ENCODE measurements at regions not wholly inside any gene's neighbourhood (a gene's known extent, or its start where the extent isn't known, plus 50 kb on each side); places are given as distances from the start of the nearest gene placed in this dataset.

DNA sequence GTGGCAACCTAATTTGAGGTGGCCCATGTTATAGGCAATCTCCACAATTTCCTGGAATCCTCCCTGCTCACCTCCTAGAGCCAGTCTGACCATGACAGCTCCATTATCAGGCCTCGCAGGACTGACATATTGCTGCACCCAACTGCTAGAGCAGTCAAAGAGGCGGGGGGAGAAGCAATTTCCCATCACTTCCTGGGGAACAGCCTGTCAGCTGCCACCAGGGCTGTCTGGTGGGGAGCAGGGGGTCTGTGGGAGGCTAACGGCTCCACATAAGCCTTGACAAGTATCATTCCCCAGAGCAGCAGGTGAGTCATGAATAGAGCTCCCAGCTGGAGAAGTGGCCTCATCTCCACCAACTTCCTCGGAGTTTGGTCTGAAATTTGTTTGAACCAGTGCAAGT, 322.9 kb downstream of the MATN1 start:
- no peak for DNase-seq

DNA sequence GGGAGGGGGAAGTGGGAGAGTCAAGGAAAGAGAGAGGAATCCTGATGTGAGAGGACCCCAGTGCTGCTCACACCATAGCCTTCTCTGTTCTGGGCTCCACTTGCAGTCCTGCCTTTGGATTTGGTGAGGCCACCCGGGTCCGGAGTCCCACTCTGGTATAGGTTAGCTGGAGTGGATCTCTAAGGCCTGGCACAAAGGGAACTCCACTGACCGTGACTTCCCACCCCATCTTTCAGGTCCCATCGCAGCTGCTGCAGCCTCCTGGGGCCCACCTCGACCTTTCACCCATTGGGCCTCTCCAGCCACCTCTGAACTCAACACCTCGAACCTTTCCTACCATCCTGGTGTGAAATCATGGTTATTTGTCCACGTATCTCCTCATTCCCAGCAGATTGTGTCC, 324.4 kb downstream of the MATN1 start:
- DNase-seq: no peak

DNA sequence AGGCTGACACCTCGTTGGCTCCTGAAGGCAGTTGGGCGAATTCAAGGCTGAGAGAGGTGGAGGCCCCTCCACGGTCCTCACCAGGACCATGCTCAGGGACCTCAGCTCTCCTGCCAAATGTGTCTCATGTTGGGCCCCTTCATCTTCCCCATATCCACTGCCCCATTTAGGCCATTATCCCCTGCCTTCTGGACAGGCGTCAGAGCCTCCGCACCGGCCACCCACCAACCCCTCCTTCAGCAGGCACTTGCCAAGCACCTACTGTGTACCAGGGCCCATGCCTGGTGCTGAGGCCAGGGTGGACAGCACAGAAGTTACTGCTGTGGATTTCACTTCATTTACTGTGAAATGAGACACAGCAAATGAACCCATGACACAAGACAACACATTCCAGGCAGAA, 325.8 kb downstream of the MATN1 start:
- DNase-seq: no peak

DNA sequence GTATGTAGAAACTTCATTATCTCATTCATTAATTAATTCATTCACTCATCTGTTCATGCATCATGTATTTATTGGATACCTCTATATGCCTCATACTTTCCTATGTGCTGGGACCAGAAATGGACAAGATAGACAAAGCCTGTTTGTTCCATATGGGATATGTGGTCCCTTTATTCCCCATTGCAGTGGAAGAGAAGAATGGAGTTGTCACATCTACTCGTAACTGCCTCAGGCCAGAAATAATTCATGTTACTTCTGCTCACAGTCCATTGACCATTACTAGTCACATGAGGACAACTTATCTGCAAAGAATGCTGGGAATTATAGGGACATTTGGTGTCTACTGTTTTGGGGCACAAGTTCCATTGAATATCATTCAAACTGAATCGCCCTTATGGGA, 327.8 kb downstream of the MATN1 start:
- no peak for DNase-seq

DNA sequence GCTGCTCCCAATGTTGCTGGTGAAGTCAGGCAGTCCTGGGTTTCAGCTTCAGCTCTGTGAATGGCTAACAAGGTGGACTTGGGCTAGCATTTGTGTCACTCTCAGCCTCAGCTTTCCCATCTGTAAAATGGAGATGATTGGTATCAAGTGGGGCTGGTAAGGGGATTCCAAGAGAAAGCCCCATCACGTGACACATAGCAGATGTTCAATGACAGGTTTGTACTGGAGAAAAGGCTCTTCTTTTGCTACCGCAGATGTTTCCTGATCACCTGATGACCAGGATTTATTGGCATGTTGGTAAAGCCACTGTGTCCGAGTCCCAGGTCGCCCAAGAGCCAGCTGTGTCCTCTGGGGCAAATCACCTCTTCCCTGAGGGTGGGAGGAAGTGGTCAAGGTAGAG, 335.0 kb downstream of the MATN1 start:
- no peak for DNase-seq

DNA sequence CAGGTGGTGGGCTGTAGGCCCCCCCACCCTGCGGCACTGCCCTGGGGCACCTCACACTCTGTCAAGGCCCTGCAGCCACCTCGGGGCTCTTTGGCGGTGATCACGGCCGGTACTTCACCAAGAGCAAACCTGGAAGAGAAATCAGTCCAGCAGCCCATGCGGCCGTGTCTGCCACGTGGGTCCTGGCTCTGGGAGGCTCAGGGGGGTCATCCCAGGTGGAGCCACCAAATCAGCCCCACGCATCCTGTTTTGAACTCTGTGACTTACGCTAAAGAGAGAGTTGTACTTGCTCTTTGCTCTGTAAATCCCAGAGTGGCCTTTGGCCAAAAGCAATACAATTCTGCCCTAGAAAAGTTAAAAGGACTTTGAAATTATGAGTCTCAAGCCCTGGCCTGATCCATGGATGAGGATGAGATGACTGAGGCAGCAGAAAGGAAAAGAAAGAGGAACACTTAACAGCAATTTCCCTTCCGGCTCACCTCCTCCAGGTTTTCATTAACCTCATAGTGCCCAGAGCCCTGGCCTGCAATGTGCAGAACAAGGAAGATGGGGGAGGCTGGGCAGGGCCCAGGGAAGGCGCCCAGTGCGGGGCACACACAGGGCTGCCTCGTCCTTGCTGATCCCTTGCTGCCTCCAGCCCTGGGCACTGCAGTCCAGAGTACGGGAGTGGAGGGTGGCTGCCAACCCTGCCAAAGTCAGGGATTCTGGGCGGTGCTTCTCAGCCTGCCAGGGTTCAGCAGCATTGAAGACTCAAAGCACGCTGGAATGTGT, 337.0 kb downstream of the MATN1 start:
- no peak for DNase-seq

DNA sequence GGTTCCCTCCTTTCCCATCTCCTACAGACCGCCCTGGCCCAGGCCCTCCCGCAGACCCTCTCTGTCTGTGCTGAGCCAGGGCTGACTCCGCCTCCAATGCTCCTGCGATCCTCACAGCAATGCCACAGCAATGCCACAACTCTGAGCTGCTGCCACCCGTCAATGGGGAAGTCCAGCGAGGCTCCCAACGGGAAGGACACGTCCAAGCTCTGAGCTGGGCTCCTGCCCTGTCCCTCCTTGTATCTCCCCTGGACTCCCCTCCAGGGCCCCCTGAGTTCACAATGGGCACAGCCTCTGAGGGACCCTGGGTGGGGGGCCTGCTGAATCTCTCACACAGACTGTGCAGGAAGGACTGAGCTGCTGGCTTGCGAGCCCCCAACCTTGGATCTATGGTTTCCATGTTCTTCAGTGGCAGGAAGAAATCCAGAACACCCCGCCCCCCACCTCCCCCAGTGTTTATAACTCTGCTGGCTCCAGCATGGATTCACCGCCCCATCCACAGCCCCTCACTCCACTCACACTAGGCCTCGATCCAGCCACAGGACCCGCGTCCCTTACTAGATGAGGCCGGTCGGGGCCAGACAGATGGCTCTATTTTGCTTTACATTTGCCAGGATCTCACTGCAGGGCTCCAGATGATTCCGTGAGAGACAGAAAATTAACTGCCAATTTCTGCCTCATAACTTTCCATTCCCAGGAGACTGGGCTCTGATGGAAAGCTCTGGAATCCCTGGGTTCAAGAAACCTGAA, 338.0 kb downstream of the MATN1 start:
- no peak for DNase-seq

DNA sequence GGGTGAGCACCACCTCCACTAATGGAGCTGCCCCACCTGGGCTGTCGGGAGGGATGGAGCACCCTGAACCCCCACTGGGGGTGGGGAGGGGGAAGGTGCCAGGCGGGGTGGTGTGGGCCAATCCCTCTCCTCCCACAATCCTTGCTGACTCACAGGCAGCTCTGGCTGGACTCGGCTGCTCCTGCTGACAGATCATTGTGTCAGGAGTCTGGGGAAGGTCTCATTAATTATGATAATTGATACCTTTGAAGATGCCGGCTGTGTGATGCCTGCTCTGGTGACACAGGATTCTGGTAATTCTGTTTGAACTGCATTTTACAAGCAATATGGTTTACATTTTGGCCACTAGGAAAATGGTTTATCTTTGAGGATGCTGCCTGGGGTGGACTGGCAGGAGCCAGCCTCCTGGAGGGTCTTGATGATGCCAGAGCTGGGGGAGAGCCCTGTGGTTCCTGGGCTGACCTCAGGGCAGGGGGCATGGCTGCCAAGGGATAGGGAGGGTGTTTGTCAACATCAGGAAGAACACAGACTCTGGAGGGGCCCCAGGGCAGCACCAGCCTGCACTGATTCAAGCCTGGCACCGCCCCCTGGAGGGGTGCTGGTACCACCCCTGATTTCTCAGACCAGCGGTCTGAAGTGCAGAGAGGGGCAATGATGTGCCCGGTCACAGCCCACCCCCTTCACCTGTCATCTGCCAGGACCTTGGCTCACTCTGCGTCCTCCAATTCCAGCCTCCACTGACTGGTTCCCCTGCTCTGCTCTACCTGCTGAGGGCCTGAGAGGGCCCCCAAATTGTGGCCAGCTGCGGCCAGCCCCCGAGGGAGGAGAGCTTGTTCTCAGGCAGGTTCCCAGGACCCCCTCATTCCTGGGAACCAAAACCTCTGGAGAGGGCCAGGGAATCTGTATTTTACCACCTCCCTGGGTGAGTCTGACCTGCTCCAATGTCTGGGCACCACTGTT, 338.8 kb downstream of the MATN1 start:
- DNase-seq: no peak

DNA sequence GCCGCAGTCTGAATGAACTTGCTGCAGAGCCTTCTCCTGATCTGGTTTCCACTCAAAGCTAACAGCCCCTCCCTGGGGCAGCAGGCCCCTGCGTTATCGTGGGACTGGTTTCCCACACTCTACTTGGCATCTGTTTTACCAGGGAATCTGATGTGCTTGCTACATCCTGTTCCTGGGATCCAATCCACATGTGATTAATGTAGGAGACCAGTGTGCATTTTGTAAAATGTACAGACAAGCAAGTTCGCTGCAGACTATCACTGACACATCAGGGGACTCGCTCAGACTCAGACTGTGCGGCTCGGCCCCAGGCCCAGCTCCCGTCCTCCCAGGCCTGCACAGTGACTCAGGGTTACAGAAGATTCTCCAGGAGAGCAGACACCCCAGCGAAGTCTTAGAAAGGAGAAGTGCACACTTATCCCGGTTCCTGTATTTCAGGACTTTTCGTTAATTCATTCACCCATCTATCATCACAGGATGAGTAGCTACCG, 340.1 kb downstream of the MATN1 start:
- no peak for DNase-seq

DNA sequence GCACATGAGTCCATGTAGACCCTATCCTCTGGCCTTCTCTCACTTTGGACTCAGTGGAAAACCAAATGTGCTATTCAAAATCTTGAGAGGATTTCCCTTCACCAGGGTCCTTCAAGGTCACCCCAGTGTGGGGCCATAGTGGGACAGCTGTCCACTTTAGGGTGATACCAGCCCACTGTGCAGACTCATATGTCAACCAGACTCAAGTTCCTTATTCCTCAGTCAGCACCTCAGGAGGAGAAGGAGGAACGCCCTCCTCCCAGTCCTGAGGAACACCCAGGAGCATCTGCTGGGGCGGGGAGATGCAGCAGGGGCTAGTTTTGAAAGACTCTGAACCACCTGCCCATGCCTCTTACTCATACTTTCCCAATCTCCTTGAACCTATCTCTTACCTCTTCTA, 340.9 kb downstream of the MATN1 start:
- DNase-seq: no peak

DNA sequence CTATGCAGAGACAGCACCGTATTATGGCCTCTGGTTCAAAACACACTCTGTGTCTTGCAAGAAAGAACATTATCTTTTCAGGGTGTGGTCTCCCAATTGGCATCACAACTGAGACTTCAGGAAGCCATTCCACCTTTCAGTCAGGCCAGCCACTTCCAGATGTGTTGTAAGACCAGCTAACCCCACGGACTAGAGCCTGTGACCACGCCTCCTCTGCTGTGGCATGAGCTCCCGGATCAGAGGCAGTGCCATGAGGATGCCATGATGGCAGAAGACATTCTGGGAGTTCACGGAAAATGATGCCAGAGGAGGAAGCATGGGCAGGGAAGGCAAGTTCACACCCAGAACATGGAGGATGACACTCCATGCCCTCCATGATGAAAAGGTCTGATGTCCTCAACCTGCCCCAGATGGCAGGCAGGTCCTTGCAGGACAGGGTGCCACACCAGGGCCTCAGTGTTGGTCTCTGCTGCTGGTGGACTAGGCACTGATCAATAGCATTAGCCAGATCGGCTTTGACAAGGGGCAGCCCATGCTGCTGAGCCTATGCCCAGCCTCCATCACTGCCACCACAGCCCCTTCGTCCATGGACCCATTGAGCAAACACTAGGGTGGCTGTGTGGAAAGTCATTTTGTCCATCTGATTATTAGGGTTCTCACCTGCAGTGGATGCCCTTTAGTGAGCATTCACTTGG, 341.6 kb downstream of the MATN1 start:
- DNase-seq: no peak

DNA sequence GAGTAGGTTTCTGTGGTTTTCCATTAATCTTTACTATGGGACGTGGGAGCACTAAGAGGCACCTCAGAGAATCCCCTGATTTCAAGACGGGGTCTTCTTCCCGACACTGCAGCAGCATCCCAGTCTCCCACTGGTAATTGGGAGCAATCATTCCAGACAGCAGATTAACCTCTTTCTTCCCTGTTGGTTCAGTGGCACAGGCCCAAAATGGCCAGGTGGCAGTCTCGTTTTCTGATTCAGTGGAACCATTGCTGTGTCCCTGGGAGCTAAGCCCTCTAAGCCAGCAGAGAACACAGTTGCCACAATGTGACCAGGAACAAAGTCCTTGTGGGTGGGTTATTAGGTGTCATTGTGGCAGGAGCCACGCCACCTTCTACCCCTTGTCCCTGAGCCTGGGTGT, 342.1 kb downstream of the MATN1 start:
- no peak for DNase-seq

DNA sequence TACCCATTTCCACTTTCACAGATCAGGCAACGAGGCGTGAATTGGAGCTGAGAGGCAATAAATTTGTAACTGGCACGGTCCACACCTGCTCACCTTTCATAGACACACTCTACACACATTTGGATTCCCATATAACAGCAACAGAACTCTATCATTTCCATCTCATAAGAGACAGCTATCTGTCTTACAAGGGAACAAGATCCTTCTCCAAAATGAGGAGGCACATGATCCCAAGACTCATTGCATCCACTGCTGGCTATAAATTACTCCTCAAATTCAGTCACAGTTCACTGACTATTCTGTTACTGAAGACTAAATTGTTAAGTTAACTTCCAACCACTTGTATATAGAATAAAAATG, 342.8 kb downstream of the MATN1 start:
- DNase-seq: no peak

DNA sequence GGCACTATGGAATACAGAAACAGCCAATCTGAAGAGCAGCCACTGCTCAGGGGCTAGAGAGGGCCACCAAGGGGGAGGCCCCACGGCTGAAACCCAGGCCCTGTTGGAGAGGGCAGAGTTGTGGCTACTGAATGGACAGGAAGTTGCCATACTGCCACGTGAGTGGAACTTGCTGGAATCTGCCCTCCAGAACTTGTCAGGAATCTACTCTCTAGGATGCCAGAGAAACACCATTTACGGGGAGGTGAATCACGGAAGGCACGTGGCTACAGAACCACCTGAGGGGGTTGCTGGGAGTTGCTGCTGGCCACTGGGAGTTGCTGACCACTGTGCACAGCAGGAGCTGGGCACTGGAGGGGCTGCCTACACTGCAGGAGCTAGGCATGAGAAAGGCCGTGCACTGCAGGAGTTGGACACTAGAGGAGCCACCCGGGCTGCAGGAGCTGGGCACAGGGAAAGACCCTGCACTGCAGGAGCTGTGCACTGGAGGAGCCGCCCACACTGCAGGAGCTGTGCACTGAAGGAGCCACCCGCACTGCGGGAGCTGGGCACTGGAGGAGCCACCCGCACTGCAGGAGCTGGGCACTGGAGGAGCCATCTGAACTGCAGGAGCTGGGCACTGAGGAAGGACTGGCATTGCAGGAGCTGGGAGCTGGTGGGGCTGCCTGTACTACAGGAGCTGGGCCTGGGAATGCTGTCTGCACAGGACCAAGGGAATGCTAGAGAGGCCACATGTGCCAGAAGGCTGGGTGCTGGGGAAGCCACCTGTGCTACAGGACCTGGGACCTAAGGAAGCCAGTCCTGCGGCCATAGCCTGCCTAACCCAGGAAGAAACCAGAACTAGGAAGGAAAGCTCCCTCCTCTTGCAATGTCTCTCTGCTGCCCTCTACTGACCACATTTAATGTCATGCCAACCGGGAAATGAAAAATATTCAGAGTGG, 343.4 kb downstream of the MATN1 start:
- peak; percentile 69 to 85 for DNase-seq

DNA sequence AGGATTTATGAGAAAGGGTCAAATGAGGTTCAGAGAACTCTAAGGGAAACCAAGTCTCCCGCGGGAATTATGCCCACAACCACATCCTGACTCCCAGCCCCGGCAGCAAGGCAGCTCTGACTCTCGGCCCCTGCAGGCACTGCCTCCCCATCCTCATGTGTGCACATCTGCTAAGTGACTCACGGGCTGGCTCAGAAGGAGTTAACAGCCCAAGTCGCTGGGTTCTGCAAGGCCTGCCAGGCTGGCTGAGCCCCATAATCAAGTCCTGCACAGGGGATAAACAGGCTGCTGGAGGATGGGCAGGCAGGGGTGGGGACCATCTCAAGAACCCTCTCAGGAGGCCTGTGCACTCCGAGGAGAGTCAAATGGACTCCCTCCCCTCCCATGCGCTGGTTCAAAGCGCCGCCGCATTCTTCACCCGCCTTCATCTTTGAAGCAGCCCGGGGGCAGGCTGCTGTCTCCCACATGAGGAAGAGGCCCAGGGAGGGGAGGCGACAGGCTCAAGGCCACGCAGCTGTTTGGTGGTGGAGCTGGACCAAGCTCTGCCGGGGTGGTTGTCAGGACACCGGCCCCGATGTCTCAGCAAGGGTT, 344.3 kb downstream of the MATN1 start:
- no peak for DNase-seq

DNA sequence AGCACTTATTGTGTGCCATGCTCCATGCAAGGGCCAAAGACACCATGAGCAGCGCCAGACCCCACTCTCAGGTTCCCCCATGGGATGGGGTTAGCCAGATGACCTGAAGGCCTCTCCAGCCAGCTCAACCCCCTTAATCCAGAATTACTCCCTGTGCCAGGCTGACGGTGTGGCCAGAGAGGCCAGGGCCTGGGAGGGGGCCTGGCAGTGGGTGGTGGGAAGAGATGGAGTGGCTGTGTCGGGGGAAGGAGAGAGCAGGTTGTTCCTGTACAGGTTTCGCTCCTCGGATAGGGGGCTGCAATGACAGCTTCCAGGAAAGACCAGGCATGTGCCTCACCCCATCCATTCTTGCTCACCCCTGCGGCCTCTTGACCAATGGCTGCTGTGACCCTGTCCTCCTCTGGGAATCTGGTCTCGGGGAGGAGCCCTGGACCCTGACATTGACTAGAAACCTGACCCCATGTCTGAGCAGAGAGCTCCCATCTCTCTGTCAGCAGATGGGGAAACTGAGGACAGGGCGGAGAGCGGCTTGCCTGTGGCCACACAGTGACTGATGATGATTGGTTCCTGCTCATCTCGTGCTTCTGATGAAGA, 345.3 kb downstream of the MATN1 start:
- DNase-seq: no peak

DNA sequence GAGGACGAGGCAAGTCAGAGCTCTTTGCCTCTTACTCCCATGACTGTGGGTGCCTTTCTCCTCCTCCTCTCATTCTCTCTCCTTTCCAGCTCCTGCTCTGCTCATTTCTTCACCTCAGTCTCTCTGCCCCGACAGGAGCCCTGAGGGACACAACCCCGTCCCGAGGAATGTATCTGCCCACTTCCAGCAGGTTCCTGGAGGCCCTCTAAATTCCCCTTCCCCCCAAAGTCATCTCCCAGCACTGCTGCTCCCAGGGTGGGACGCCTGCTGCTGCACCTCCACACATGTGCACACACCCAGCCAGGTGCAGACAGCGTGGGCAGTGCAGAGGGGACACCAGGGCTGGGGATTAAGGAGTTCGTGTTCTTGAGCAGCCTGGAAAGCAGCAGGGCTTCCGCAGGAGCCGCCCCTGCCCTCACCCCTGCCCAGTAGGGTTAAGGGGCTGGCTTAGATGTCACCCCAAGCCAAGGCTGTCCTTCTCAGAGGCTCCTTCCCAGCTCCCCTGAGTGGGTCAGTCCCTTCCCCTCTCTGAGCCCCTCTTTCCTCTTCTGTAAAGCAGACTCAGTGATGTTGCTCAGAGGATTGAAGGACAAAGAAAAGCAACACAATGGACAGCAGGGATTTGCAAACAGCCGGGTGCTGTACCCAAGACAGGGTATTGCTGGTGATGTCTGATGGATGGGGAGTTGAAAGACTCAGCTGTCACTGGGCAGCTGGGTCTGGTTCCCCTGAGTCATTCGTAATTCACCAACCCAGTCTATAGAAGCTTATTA, 346.0 kb downstream of the MATN1 start:
- DNase-seq: no peak

DNA sequence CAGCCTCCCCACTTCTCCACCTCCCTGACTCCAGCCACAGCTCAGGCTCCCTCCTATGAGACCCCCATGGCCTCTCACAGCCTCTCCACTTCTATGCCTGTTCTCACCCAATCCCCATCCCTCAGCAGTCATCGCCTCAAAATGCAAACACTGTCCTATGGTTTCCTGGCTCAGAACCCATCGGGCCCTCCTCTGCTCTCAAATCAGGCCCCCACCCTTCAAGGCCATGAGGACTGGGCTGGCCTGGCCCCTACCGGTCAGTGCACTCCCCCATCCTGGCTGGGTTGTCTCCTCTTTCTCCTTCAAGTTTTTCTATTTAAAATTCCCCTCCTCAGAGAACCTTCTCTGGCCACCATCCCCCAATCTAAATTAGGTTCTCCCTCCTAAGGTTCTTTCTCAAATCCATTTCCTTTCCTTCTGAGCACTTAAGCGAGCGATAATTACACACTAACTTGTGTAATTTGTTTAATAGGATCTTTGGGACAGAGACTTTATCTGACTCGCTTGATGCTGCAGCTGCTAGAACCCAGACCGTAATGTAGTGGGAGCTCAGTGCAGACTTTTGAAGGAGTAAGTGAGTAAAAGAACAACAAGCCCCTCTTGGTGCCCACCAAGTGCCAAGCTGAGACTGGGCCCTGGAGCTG, 347.2 kb downstream of the MATN1 start:
- no peak for DNase-seq

DNA sequence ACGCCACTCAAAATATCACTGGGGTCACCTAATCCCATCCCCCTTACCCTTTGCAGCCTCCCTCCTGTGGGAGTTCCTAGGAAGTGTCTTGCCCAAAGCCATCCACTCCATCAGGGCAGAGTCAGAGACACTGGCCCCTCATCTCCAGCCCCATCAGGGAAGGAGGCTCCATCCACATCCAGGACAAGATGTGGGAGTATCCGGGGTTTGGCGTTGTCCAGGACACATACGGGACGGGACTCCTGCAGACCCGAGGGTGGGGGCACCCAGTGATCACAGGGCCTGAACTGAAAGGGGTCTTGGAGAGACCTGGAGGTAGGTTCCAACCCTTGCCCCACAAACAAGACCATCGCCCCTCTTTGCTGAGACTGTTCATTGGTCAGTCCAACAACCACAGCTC, 348.2 kb downstream of the MATN1 start:
- no peak for DNase-seq
